ENCODE measurements at regions not wholly inside any gene's neighbourhood (a gene's known extent, or its start where the extent isn't known, plus 50 kb on each side); places are given as distances from the start of the nearest gene placed in this dataset.
"Not testable (repeated sequence)": the region's sequence is repeated elsewhere in the genome, so short reads cannot be mapped to it uniquely, and the experiment has no call there.

- TF ChIP-seq, protein P1, sequence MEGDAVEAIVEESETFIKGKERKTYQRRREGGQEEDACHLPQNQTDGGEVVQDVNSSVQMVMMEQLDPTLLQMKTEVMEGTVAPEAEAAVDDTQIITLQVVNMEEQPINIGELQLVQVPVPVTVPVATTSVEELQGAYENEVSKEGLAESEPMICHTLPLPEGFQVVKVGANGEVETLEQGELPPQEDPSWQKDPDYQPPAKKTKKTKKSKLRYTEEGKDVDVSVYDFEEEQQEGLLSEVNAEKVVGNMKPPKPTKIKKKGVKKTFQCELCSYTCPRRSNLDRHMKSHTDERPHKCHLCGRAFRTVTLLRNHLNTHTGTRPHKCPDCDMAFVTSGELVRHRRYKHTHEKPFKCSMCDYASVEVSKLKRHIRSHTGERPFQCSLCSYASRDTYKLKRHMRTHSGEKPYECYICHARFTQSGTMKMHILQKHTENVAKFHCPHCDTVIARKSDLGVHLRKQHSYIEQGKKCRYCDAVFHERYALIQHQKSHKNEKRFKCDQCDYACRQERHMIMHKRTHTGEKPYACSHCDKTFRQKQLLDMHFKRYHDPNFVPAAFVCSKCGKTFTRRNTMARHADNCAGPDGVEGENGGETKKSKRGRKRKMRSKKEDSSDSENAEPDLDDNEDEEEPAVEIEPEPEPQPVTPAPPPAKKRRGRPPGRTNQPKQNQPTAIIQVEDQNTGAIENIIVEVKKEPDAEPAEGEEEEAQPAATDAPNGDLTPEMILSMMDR (IDR thresholded peaks at IDR 0.05; ENCODE audit: low read depth, low read length) = no peak
- peaks cover 12% of the 10 kb centered on the region for H3K27me3 ChIP-seq (ENCODE audit: control insufficient read depth, insufficient read depth, low read length)
- peaks cover 12% of the 10 kb centered on the region; the same call in 1 of the 2 replicates for H3K9me3 ChIP-seq (ENCODE audit: control insufficient read depth, insufficient read depth, low read length)
- POLR2A ChIA-PET = no interaction called here
- no peak overlapping the region for H3K27ac ChIP-seq (ENCODE audit: low read depth, low read length)
- CTCF ChIA-PET = interaction anchor here (1.1 kb wide), 1 partner anchor 220 kb away, joined by 3 read pairs; no protein-coding TSS in a partner anchor
- DNase-seq (ENCODE audit: low read depth, low spot score) = no peak
- H3K4me3 ChIP-seq (ENCODE audit: low read depth, low read length) = no peak overlapping the region
Measured at GRCh38 chr10:124168991-124169802, 75.8 kb upstream of the CHST15 start.

- Histone ChIP-seq H3K4me3 (ENCODE audit: low read depth, low read length) (no peak overlapping the region), H3K27ac (ENCODE audit: low read depth, low read length) (no peak overlapping the region), H3K27me3 (ENCODE audit: control insufficient read depth, insufficient read depth, low read length) (peaks cover 12% of the 10 kb centered on the region), H3K9me3 (ENCODE audit: control insufficient read depth, insufficient read depth, low read length) (peaks cover 12% of the 10 kb centered on the region; the same call in 1 of the 2 replicates)
- TF ChIP-seq, protein P1 (IDR thresholded peaks at IDR 0.05; ENCODE audit: low read depth, low read length) = no peak
- no peak for DNase-seq (ENCODE audit: low read depth, low spot score)
- POLR2A ChIA-PET = no interaction called here
- CTCF ChIA-PET = interaction anchor here (1.1 to 1.2 kb wide), 2 partner anchors 174 to 220 kb away, joined by 3 read pairs; no protein-coding TSS in a partner anchor
Measured at GRCh38 chr10:124168581-124168980, 75.2 kb upstream of the CHST15 start.

DNA sequence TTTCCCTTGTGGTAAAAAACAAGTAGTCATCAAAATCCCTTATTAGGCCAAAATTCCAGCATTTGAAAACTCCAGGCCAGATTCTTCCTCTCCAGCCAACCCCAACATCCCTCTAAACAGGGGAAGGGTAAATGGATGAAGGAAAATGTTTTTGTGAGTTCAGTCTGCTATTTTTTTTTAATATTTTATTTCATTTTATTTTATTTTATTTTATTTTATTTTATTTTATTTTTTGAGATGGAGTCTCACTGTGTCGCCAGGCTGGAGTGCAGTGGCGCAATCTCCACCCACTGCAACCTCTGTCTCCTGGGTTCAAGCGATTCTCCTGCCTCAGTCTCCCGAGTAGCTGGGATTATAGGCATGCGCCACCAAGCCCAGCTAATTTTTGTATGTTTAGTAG is 74.5 kb upstream of the CHST15 start:
- DNase-seq (ENCODE audit: low read depth, low spot score); H3K4me3 ChIP-seq (ENCODE audit: low read depth, low read length); POLR2A ChIA-PET; H3K27ac ChIP-seq (ENCODE audit: low read depth, low read length): not testable (repeated sequence)
- H3K9me3 ChIP-seq (ENCODE audit: control insufficient read depth, insufficient read depth, low read length) = peaks cover 12% of the 10 kb centered on the region; the same call in 1 of the 2 replicates
- CTCF ChIA-PET = interaction anchor here (1.1 to 1.2 kb wide), 2 partner anchors 173 to 221 kb away, joined by 3 read pairs; no protein-coding TSS in a partner anchor
- peaks cover 11% of the 10 kb centered on the region for H3K27me3 ChIP-seq (ENCODE audit: control insufficient read depth, insufficient read depth, low read length)

GRCh38 chr10:124166431-124167125 is 73.2 kb upstream of the CHST15 start:
- no peak overlapping the region for H3K4me3 ChIP-seq (ENCODE audit: low read depth, low read length)
- DNase-seq (ENCODE audit: low read depth, low spot score) = no peak
- peaks cover 3% of the 10 kb centered on the region for H3K27me3 ChIP-seq (ENCODE audit: control insufficient read depth, insufficient read depth, low read length)
- ChIA-PET POLR2A (no interaction called here), CTCF (no interaction called here)
- H3K9me3 ChIP-seq (ENCODE audit: control insufficient read depth, insufficient read depth, low read length) = peaks cover 7% of the 10 kb centered on the region; the same call in 1 of the 2 replicates
- TF ChIP-seq, protein P1 (IDR thresholded peaks at IDR 0.05; ENCODE audit: low read depth, low read length) = no peak
- no peak overlapping the region for H3K27ac ChIP-seq (ENCODE audit: low read depth, low read length)

DNA sequence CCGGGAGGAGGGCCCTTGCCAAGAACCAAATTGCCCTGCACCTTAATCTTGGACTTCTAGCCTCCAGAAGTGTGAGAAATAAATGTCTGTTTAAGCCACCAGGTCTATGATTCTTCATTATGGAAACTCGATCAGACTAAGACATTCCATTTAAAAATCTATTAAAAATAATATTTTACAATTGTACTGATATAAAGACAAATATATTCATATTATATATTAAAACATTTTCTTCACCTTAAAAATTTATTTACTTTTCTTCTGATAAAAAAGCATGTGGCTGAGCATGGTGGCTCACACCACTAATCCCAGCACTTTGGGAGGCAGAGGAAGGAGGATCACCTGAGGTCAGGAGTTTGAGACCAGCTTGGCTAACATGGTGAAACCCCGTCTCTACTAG is 72.4 kb upstream of the CHST15 start:
- no peaks in the 10 kb centered on the region for H3K27me3 ChIP-seq (ENCODE audit: control insufficient read depth, insufficient read depth, low read length)
- TF ChIP-seq, protein P1 (IDR thresholded peaks at IDR 0.05; ENCODE audit: low read depth, low read length) = no peak
- CTCF ChIA-PET = no interaction called here

More for the DNA sequence above, 72.4 kb upstream of the CHST15 start:
- POLR2A ChIA-PET = no interaction called here
- Histone ChIP-seq H3K27ac (ENCODE audit: low read depth, low read length) (no peak overlapping the region), H3K4me3 (ENCODE audit: low read depth, low read length) (no peak overlapping the region), H3K9me3 (ENCODE audit: control insufficient read depth, insufficient read depth, low read length) (peaks cover 7% of the 10 kb centered on the region; the same call in 1 of the 2 replicates)
- DNase-seq (ENCODE audit: low read depth, low spot score) = no peak
